ENCODE measurements at regions not wholly inside any gene's neighbourhood (a gene's known extent, or its start where the extent isn't known, plus 50 kb on each side); places are given as distances from the start of the nearest gene placed in this dataset.
A peak's percentile ranks its signal among the peaks of the same experiment; 100 is the strongest.

- H3K27me3 Mint-ChIP-seq = peaks cover 2% of the 10 kb centered on the region
- peak overlapping the region in 1 of 3 donors; percentile 28 for H3K27ac Mint-ChIP-seq
- H3K9me3 Mint-ChIP-seq = no peaks in the 10 kb centered on the region
- H3K4me1 Mint-ChIP-seq = peaks cover 0 to 8% (median 6%) of the 10 kb centered on the region in 3 donors
- no peaks in the 10 kb centered on the region for H3K36me3 Mint-ChIP-seq
- H3K4me3 Mint-ChIP-seq = no peak overlapping the region
These were observed 536.7 kb upstream of the TNP1 start for GRCh38 chr2:217396586-217396985.

GRCh38 chr2:217396165-217396564, 536.3 kb upstream of the TNP1 start:
- no peaks in the 10 kb centered on the region for H3K36me3 Mint-ChIP-seq
- no peak overlapping the region for H3K4me3 Mint-ChIP-seq
- no peaks in the 10 kb centered on the region for H3K9me3 Mint-ChIP-seq
- peak overlapping the region in 1 of 3 donors; percentile 28 for H3K27ac Mint-ChIP-seq
- H3K4me1 Mint-ChIP-seq = peaks cover 0 to 8% (median 6%) of the 10 kb centered on the region in 3 donors
- peaks cover 2% of the 10 kb centered on the region for H3K27me3 Mint-ChIP-seq

GRCh38 chr2:217394510-217395351, 534.9 kb upstream of the TNP1 start:
- peaks cover 2% of the 10 kb centered on the region for H3K36me3 Mint-ChIP-seq
- peaks cover 2% of the 10 kb centered on the region for H3K27me3 Mint-ChIP-seq
- H3K4me3 Mint-ChIP-seq = no peak overlapping the region
- no peak overlapping the region for H3K27ac Mint-ChIP-seq
- H3K9me3 Mint-ChIP-seq = peaks cover 4 to 5% (median 4%) of the 10 kb centered on the region in 3 donors
- peaks cover 0 to 6% (median 5%) of the 10 kb centered on the region in 3 donors for H3K4me1 Mint-ChIP-seq

GRCh38 chr2:217393585-217394032, 533.7 kb upstream of the TNP1 start:
- peaks cover 2% of the 10 kb centered on the region for H3K36me3 Mint-ChIP-seq
- peaks cover 4 to 6% (median 5%) of the 10 kb centered on the region in 3 donors for H3K9me3 Mint-ChIP-seq
- no peaks in the 10 kb centered on the region for H3K27me3 Mint-ChIP-seq
- peaks cover 0 to 2% (median 2%) of the 10 kb centered on the region in 3 donors for H3K4me1 Mint-ChIP-seq
- no peak overlapping the region for H3K27ac Mint-ChIP-seq
- no peak overlapping the region for H3K4me3 Mint-ChIP-seq

GRCh38 chr2:217392930-217393584, 533.2 kb upstream of the TNP1 start:
- H3K4me3 Mint-ChIP-seq = no peak overlapping the region
- no peaks in the 10 kb centered on the region for H3K27me3 Mint-ChIP-seq
- peaks cover 2% of the 10 kb centered on the region for H3K36me3 Mint-ChIP-seq
- H3K9me3 Mint-ChIP-seq = peaks cover 4 to 6% (median 5%) of the 10 kb centered on the region in 3 donors
- no peaks in the 10 kb centered on the region for H3K4me1 Mint-ChIP-seq
- H3K27ac Mint-ChIP-seq = no peak overlapping the region

GRCh38 chr2:217387776-217388387, 528.0 kb upstream of the TNP1 start:
- Mint-ChIP-seq H3K4me1 (no peaks in the 10 kb centered on the region), H3K27ac (no peak overlapping the region), H3K36me3 (peaks cover 2% of the 10 kb centered on the region), H3K9me3 (peaks cover 4 to 9% (median 6%) of the 10 kb centered on the region in 3 donors), H3K27me3 (peaks cover 11% of the 10 kb centered on the region), H3K4me3 (no peak overlapping the region)

GRCh38 chr2:217386041-217386440, 526.2 kb upstream of the TNP1 start:
- no peak overlapping the region for H3K27ac Mint-ChIP-seq
- H3K4me3 Mint-ChIP-seq = no peak overlapping the region
- peaks cover 4 to 9% (median 6%) of the 10 kb centered on the region in 3 donors for H3K9me3 Mint-ChIP-seq
- no peaks in the 10 kb centered on the region for H3K4me1 Mint-ChIP-seq
- H3K36me3 Mint-ChIP-seq = peaks cover 2% of the 10 kb centered on the region
- peaks cover 11% of the 10 kb centered on the region for H3K27me3 Mint-ChIP-seq

GRCh38 chr2:217383620-217384019, 523.8 kb upstream of the TNP1 start:
- H3K4me3 Mint-ChIP-seq = no peak overlapping the region
- peaks cover 11% of the 10 kb centered on the region for H3K27me3 Mint-ChIP-seq
- no peaks in the 10 kb centered on the region for H3K4me1 Mint-ChIP-seq
- H3K27ac Mint-ChIP-seq = no peak overlapping the region
- H3K36me3 Mint-ChIP-seq = no peaks in the 10 kb centered on the region
- H3K9me3 Mint-ChIP-seq = peaks cover 0 to 4% (median 0%) of the 10 kb centered on the region in 3 donors

- H3K9me3 Mint-ChIP-seq = peaks cover 0 to 4% (median 0%) of the 10 kb centered on the region in 3 donors
- H3K36me3 Mint-ChIP-seq = no peaks in the 10 kb centered on the region
- no peaks in the 10 kb centered on the region for H3K4me1 Mint-ChIP-seq
- no peak overlapping the region for H3K27ac Mint-ChIP-seq
- H3K4me3 Mint-ChIP-seq = no peak overlapping the region
- H3K27me3 Mint-ChIP-seq = peaks cover 9% of the 10 kb centered on the region
These were observed 522.9 kb upstream of the TNP1 start for GRCh38 chr2:217382794-217383193.

GRCh38 chr2:217379807-217380206, 519.9 kb upstream of the TNP1 start:
- Mint-ChIP-seq H3K4me1 (peaks cover 0 to 1% (median 0%) of the 10 kb centered on the region in 3 donors), H3K9me3 (peaks cover 0 to 2% (median 0%) of the 10 kb centered on the region in 3 donors), H3K27me3 (peaks cover 5% of the 10 kb centered on the region), H3K27ac (no peak overlapping the region), H3K36me3 (peaks cover 1% of the 10 kb centered on the region), H3K4me3 (no peak overlapping the region)

- Mint-ChIP-seq H3K27me3 (peaks cover 6% of the 10 kb centered on the region), H3K4me1 (peaks cover 0 to 1% (median 0%) of the 10 kb centered on the region in 3 donors), H3K9me3 (peaks cover 0 to 2% (median 0%) of the 10 kb centered on the region in 3 donors), H3K36me3 (peaks cover 1% of the 10 kb centered on the region), H3K27ac (no peak overlapping the region), H3K4me3 (no peak overlapping the region)
These were observed 512.9 kb upstream of the TNP1 start for GRCh38 chr2:217372794-217373193.

GRCh38 chr2:217371781-217372213, 511.9 kb upstream of the TNP1 start:
- H3K27me3 Mint-ChIP-seq = peaks cover 6% of the 10 kb centered on the region
- peaks cover 0 to 1% (median 0%) of the 10 kb centered on the region in 3 donors for H3K4me1 Mint-ChIP-seq
- H3K4me3 Mint-ChIP-seq = no peak overlapping the region
- no peak overlapping the region for H3K27ac Mint-ChIP-seq
- H3K36me3 Mint-ChIP-seq = no peaks in the 10 kb centered on the region
- H3K9me3 Mint-ChIP-seq = no peaks in the 10 kb centered on the region

GRCh38 chr2:217370391-217370790, 510.5 kb upstream of the TNP1 start:
- Mint-ChIP-seq H3K27me3 (peaks cover 3% of the 10 kb centered on the region), H3K36me3 (no peaks in the 10 kb centered on the region), H3K4me3 (no peak overlapping the region), H3K27ac (no peak overlapping the region), H3K4me1 (no peaks in the 10 kb centered on the region), H3K9me3 (no peaks in the 10 kb centered on the region)

GRCh38 chr2:217367464-217367863, 507.6 kb upstream of the TNP1 start:
- Mint-ChIP-seq H3K9me3 (peaks cover 0 to 2% (median 0%) of the 10 kb centered on the region in 3 donors), H3K4me1 (peaks cover 0 to 7% (median 0%) of the 10 kb centered on the region in 3 donors), H3K27me3 (peaks cover 3% of the 10 kb centered on the region), H3K36me3 (peaks cover 2% of the 10 kb centered on the region), H3K27ac (no peak overlapping the region), H3K4me3 (no peak overlapping the region)

- Mint-ChIP-seq H3K27me3 (peaks cover 3% of the 10 kb centered on the region), H3K36me3 (peaks cover 2% of the 10 kb centered on the region), H3K27ac (no peak overlapping the region), H3K4me1 (peaks cover 0 to 7% (median 0%) of the 10 kb centered on the region in 3 donors), H3K4me3 (no peak overlapping the region), H3K9me3 (peaks cover 0 to 2% (median 0%) of the 10 kb centered on the region in 3 donors)
These were observed 507.1 kb upstream of the TNP1 start for GRCh38 chr2:217366966-217367365.

Measured in IgD-negative memory B cell (primary cell).